AG04450 (cell line): ENCODE measurements at regions not wholly inside any gene's neighbourhood (a gene's known extent, or its start where the extent isn't known, plus 50 kb on each side); places are given as distances from the start of the nearest gene placed in this dataset.

Experiments
- CTCF ChIA-PET: fragments of 300-600, 350-600 bp; formaldehyde crosslinking; extraction: SDS; loops from one replicate; lab custom pipeline; 2022; ENCODE audit warnings: antibody characterized with exemption, inconsistent platforms; lab: Charles Lee
- POLR2A ChIA-PET: fragments of 350-600 bp; formaldehyde crosslinking; extraction: SDS; loops from one replicate; lab custom pipeline; 2021; ENCODE audit warnings: antibody characterized with exemption, inconsistent platforms; lab: Yijun Ruan, JAX
- DNase-seq: peaks from one replicate; pipeline ENCODE4 v3.0.0-alpha.2; 2011; ENCODE audit warnings: low read depth, low spot score
- H3K27ac ChIP-seq: one replicate; pipeline ENCODE4 v1.5.1; 2012; ENCODE audit warnings: low read depth, low read length, control low read depth
- H3K27me3 ChIP-seq: one replicate; pipeline ENCODE4 v1.6.0; 2012; ENCODE audit warnings: low read length; ENCODE audit not compliant: control insufficient read depth, insufficient read depth
- H3K4me3 ChIP-seq: 2 replicates; pipeline ENCODE4 v1.5.1; 2011; ENCODE audit warnings: mild to moderate bottlenecking, low read depth, low read length, control low read depth
- H3K9me3 ChIP-seq: 2 replicates; pipeline ENCODE4 v1.5.1; 2012; ENCODE audit warnings: low read length; ENCODE audit not compliant: control insufficient read depth, insufficient read depth
- TF ChIP-seq, protein P1 (sequence below): IDR thresholded peaks from 2 replicates; pipeline ENCODE4 v1.5.1; 2011; ENCODE audit warnings: low read depth, low read length, control low read depth, inconsistent platforms

DNA sequence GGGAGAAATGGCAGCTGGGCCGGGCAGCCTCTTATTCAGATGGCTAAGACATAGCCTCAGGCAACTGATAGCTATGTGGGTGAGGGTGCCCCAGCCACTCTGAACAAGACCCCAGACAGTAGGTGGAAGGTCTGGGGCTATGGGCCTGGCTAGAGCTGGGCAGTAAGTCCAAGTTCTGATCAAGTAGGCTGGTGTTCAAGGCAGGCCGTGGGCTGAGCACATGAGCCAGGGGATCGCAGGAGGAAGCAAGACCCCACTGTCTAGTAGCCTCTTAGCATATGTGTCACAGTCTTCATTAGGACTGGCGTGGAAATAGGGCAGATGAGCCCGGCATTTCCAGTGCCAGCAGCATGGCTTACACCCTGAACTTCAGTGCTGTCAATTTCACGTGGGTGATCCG lies 192.1 kb downstream of the ADAMTS15 start:
- TF ChIP-seq, protein P1, sequence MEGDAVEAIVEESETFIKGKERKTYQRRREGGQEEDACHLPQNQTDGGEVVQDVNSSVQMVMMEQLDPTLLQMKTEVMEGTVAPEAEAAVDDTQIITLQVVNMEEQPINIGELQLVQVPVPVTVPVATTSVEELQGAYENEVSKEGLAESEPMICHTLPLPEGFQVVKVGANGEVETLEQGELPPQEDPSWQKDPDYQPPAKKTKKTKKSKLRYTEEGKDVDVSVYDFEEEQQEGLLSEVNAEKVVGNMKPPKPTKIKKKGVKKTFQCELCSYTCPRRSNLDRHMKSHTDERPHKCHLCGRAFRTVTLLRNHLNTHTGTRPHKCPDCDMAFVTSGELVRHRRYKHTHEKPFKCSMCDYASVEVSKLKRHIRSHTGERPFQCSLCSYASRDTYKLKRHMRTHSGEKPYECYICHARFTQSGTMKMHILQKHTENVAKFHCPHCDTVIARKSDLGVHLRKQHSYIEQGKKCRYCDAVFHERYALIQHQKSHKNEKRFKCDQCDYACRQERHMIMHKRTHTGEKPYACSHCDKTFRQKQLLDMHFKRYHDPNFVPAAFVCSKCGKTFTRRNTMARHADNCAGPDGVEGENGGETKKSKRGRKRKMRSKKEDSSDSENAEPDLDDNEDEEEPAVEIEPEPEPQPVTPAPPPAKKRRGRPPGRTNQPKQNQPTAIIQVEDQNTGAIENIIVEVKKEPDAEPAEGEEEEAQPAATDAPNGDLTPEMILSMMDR: no peak
- no peaks in the 10 kb centered on the region for H3K27me3 ChIP-seq
- no peaks in the 10 kb centered on the region for H3K9me3 ChIP-seq
- no peak for DNase-seq
- POLR2A ChIA-PET: no interaction called here
- CTCF ChIA-PET: no interaction called here
- no peak overlapping the region for H3K4me3 ChIP-seq
- H3K27ac ChIP-seq: no peak overlapping the region

DNA sequence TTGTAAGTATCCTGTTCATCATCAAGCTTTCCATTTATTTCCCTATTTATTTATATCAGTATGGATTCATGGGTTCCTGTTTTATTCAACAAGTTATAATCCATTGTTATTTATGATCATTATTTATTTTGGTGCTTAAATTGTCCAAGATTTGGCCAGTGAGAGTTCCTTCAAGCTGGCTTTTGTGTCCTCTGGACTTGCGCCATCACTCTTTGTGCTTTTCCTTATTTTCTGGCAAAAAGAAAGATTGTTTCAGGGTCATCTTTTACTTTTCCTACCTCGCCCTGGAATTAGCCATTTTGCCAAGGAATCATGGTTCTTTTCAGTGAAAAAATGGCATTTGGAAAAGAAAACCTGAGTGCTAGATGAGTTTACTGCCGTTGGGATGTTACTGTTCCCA lies 193.4 kb downstream of the ADAMTS15 start:
- POLR2A ChIA-PET: interaction anchor here (0.7 kb wide), 1 partner anchor 157 kb away, joined by 4 read pairs; no protein-coding TSS in a partner anchor
- no peak for DNase-seq
- H3K9me3 ChIP-seq: no peaks in the 10 kb centered on the region
- no peak overlapping the region for H3K4me3 ChIP-seq
- TF ChIP-seq, protein P1: no peak
- CTCF ChIA-PET: interaction anchor here (0.6 kb wide), 1 partner anchor 186 kb away, joined by 3 read pairs; no protein-coding TSS in a partner anchor
- H3K27me3 ChIP-seq: no peaks in the 10 kb centered on the region
- no peak overlapping the region for H3K27ac ChIP-seq

DNA sequence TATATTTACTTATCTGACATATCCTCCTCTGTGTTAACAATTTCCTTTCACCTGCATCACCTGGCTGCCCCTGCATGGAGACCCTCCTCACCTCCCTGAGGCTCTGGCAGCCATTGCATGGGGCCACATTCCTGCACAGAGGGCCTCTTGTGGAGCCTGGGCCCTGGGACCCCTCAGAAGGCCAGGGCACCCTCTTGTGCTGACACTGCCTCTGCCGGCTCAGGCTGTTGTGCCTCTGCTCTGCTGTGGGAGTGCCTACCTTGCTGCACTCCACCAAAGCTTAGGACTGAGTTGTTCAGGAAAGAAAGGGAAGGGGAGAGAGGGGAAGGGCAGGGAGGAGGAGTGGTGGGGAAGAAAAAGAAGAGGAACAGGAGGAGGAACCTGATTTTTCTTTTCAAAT lies 194.5 kb downstream of the ADAMTS15 start:
- TF ChIP-seq, protein P1: no peak
- no peak for DNase-seq
- H3K9me3 ChIP-seq: no peaks in the 10 kb centered on the region
- CTCF ChIA-PET: no interaction called here
- POLR2A ChIA-PET: no interaction called here
- no peak overlapping the region for H3K4me3 ChIP-seq
- H3K27ac ChIP-seq: no peak overlapping the region
- H3K27me3 ChIP-seq: no peaks in the 10 kb centered on the region

DNA sequence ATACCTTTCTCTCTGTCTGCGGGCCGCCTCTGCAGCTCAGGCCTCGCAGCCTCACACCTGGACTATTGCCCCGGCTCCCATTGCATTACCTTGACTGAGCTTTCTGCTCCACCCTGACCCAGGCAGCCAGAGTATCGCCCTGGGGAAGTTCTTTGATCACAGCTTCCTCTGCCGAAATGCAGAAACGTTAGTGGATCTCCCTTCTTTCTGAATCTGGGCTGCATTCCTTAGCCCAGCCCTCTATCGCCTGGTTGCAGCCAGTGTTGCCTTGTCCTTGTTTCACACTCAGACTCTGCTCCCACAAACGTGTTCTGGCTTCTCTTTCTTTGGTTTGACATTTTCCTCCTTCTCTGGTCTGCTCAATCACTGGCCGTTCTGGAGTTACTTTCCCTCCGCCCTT lies 195.7 kb downstream of the ADAMTS15 start:
- CTCF ChIA-PET: no interaction called here
- DNase-seq: no peak
- no peaks in the 10 kb centered on the region for H3K9me3 ChIP-seq
- POLR2A ChIA-PET: no interaction called here
- H3K27ac ChIP-seq: no peak overlapping the region
- TF ChIP-seq, protein P1: no peak
- H3K4me3 ChIP-seq: no peak overlapping the region
- H3K27me3 ChIP-seq: no peaks in the 10 kb centered on the region

DNA sequence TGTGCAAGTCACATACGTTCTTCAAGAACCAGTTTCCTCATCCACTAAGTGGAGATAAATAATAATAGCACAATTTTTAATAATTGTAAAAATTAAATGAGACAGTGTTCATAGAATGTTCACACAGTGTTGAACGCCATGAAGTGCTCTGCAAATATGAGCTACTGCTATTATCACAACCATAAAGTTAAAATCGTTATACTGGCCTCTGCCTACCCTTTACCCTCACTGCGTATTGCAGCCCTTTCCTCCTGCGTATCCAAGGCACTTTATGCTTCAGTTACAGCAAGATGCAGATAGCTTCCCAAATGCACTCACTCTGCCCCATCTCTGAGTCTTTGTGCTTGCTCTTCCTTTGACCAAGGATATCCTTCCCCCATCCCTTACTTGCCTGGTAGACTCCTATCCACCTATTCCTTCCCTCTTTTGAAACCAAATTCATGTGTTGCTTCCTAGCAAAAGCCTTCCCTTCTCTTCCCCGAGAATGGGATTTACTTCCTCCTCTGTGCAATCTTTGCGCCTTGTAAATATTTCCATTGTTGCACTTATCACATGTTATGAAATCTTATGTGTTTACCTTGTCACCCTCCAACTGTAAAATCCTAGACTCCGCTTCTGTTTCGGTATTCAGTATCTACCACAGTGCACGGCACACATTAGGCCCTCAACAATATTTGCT lies 196.9 kb downstream of the ADAMTS15 start:
- POLR2A ChIA-PET: no interaction called here
- H3K27me3 ChIP-seq: no peaks in the 10 kb centered on the region
- TF ChIP-seq, protein P1: no peak
- H3K27ac ChIP-seq: no peak overlapping the region
- H3K4me3 ChIP-seq: no peak overlapping the region
- no peaks in the 10 kb centered on the region for H3K9me3 ChIP-seq
- CTCF ChIA-PET: interaction anchor here (0.6 to 1.1 kb wide), 3 partner anchors 21 to 217 kb away, joined by 3 read pairs; no protein-coding TSS in a partner anchor
- DNase-seq: no peak
